ENCODE measurements at regions not wholly inside any gene's neighbourhood (a gene's known extent, or its start where the extent isn't known, plus 50 kb on each side); places are given as distances from the start of the nearest gene placed in this dataset.

- no peaks in the 10 kb centered on the region for H3K4me1 ChIP-seq (ENCODE audit: low read depth)
- H3K27ac ChIP-seq: no peak overlapping the region
- no peaks in the 10 kb centered on the region for H3K27me3 ChIP-seq
- H3K4me3 ChIP-seq: no peak overlapping the region
- no peaks in the 10 kb centered on the region for H3K36me3 ChIP-seq
- no peak for TF ChIP-seq CTCF (IDR thresholded peaks at IDR 0.05; ENCODE audit: low read depth, low read length)
- H3K9me3 ChIP-seq (ENCODE audit: low read depth): no peaks in the 10 kb centered on the region
- DNase-seq (ENCODE audit: low read depth in 1 of 2, low spot score in 1 of 2): no peak
Measured at GRCh38 chr6:121896771-121897170, 461.3 kb downstream of the GJA1 start.

- Histone ChIP-seq H3K4me3 (no peak overlapping the region), H3K27me3 (no peaks in the 10 kb centered on the region), H3K4me1 (ENCODE audit: low read depth) (no peaks in the 10 kb centered on the region), H3K36me3 (no peaks in the 10 kb centered on the region), H3K27ac (no peak overlapping the region), H3K9me3 (ENCODE audit: low read depth) (no peaks in the 10 kb centered on the region)
- no peak for TF ChIP-seq CTCF (IDR thresholded peaks at IDR 0.05; ENCODE audit: low read depth, low read length)
- DNase-seq (ENCODE audit: low read depth in 1 of 2, low spot score in 1 of 2): peak in 1 of 2 donors; percentile 54
Measured at GRCh38 chr6:121897337-121897760, 461.9 kb downstream of the GJA1 start.

GRCh38 chr6:121901432-121901831 lies 466.0 kb downstream of the GJA1 start:
- H3K9me3 ChIP-seq (ENCODE audit: low read depth): no peaks in the 10 kb centered on the region
- no peak for TF ChIP-seq CTCF (IDR thresholded peaks at IDR 0.05; ENCODE audit: low read depth, low read length)
- H3K4me3 ChIP-seq: no peak overlapping the region
- no peaks in the 10 kb centered on the region for H3K4me1 ChIP-seq (ENCODE audit: low read depth)
- H3K27me3 ChIP-seq: no peaks in the 10 kb centered on the region
- H3K27ac ChIP-seq: no peak overlapping the region
- H3K36me3 ChIP-seq: no peaks in the 10 kb centered on the region
- no peak for DNase-seq (ENCODE audit: low read depth in 1 of 2, low spot score in 1 of 2)

- Histone ChIP-seq H3K36me3 (no peaks in the 10 kb centered on the region), H3K4me1 (ENCODE audit: low read depth) (no peaks in the 10 kb centered on the region), H3K4me3 (no peak overlapping the region), H3K9me3 (ENCODE audit: low read depth) (no peaks in the 10 kb centered on the region), H3K27ac (no peak overlapping the region), H3K27me3 (no peaks in the 10 kb centered on the region)
- TF ChIP-seq CTCF (IDR thresholded peaks at IDR 0.05; ENCODE audit: low read depth, low read length): no peak
- no peak for DNase-seq (ENCODE audit: low read depth in 1 of 2, low spot score in 1 of 2)
Measured at GRCh38 chr6:121904559-121904958, 469.1 kb downstream of the GJA1 start.

GRCh38 chr6:121912905-121913304 lies 477.5 kb downstream of the GJA1 start:
- Histone ChIP-seq H3K4me1 (ENCODE audit: low read depth) (no peaks in the 10 kb centered on the region), H3K36me3 (no peaks in the 10 kb centered on the region), H3K4me3 (no peak overlapping the region), H3K27ac (no peak overlapping the region), H3K9me3 (ENCODE audit: low read depth) (no peaks in the 10 kb centered on the region), H3K27me3 (no peaks in the 10 kb centered on the region)
- DNase-seq (ENCODE audit: low read depth in 1 of 2, low spot score in 1 of 2): no peak
- no peak for TF ChIP-seq CTCF (IDR thresholded peaks at IDR 0.05; ENCODE audit: low read depth, low read length)

GRCh38 chr6:121917263-121917829 lies 481.9 kb downstream of the GJA1 start:
- Histone ChIP-seq H3K4me3 (no peak overlapping the region), H3K36me3 (no peaks in the 10 kb centered on the region), H3K9me3 (ENCODE audit: low read depth) (no peaks in the 10 kb centered on the region), H3K27me3 (no peaks in the 10 kb centered on the region), H3K27ac (no peak overlapping the region), H3K4me1 (ENCODE audit: low read depth) (no peaks in the 10 kb centered on the region)
- DNase-seq (ENCODE audit: low read depth in 1 of 2, low spot score in 1 of 2): no peak
- TF ChIP-seq CTCF (IDR thresholded peaks at IDR 0.05; ENCODE audit: low read depth, low read length): no peak

Measured in cardiac muscle cell (in vitro differentiated cells and primary cell).